B cell (primary cell): ENCODE measurements at regions not wholly inside any gene's neighbourhood (a gene's known extent, or its start where the extent isn't known, plus 50 kb on each side); places are given as distances from the start of the nearest gene placed in this dataset.

Source experiments
- ATAC-seq: fragments of 200-7000 bp; cut with Tn5 transposase; one replicate; pipeline ENCODE4 v1.10.0; 2021; ENCODE audit warnings: low read depth, mild to moderate bottlenecking, moderate number of reproducible peaks, moderate library complexity
- CTCF ChIA-PET: fragments of 350-600 bp; sonication (Branson Sonifier 250); formaldehyde crosslinking; loops from one replicate; lab custom pipeline; 2021; ENCODE audit warnings: antibody characterized with exemption, inconsistent platforms; lab: Charles Lee
- POLR2A ChIA-PET: fragments of 350-600 bp; sonication (Branson Sonifier 250); formaldehyde crosslinking; loops from one replicate; lab custom pipeline; 2021; ENCODE audit warnings: antibody characterized with exemption; lab: Charles Lee
- DNase-seq: peaks from one replicate; pipeline ENCODE4 v3.0.0; 2013
- H2AFZ ChIP-seq: 2 replicates; pipeline ENCODE4 v1.6.1; 2012; ENCODE audit warnings: mild to moderate bottlenecking, low read depth, low read length; ENCODE audit not compliant: insufficient read depth, poor library complexity, severe bottlenecking
- H3K27ac ChIP-seq, 2 donors: 1 replicate in 1 of 2; 2 replicates in 1 of 2; pipeline ENCODE4 v1.5.1; 2012 to 2013; ENCODE audit warnings: low read length in 2 of 2, mild to moderate bottlenecking in 2 of 2, moderate library complexity in 1 of 2
- H3K27me3 ChIP-seq, 4 experiments: fragments of 200-600 bp in 1 of 4; sonication (generic) in 1 of 4; replicated peaks in 1 of 4; 1 replicate in 2 of 4; 2 replicates in 2 of 4; pipeline versions ENCODE4 v1.6.1 to v1.7.0; 2013 to 2016; ENCODE audit warnings: low read length in 3 of 4, mild to moderate bottlenecking in 2 of 4, mixed read lengths in 1 of 4, moderate library complexity in 1 of 4; ENCODE audit not compliant: insufficient read depth in 4 of 4, control insufficient read depth in 3 of 4; ENCODE audit errors: control extremely low read depth in 1 of 4
- H3K36me3 ChIP-seq, 2 experiments: replicated peaks in 1 of 2; 1 replicate in 1 of 2; 2 replicates in 1 of 2; pipeline versions ENCODE4 v1.6.1 to v1.7.1; 2013; ENCODE audit warnings: low read length in 1 of 2; ENCODE audit not compliant: insufficient read depth in 2 of 2, control insufficient read depth in 1 of 2; ENCODE audit errors: control extremely low read depth in 1 of 2, extremely low read depth in 1 of 2
- H3K4me1 ChIP-seq, 2 donors: fragments of 200-600 bp in 1 of 2; sonication (generic) in 1 of 2; 1 replicate in 1 of 2; 2 replicates in 1 of 2; pipeline versions ENCODE4 v1.5.1 to v1.6.1; 2013 to 2017; ENCODE audit warnings: low read length in 2 of 2; ENCODE audit not compliant: control insufficient read depth in 2 of 2, insufficient read depth in 2 of 2
- H3K4me2 ChIP-seq: replicated peaks from 2 replicates; pipeline ENCODE3; 2012; ENCODE audit warnings: mild to moderate bottlenecking, low read depth, low read length; ENCODE audit not compliant: poor library complexity, severe bottlenecking
- H3K4me3 ChIP-seq, 5 experiments: fragments of 200-600 bp in 1 of 5; sonication (generic) in 1 of 5; 1 replicate in 3 of 5; 2 replicates in 2 of 5; pipeline versions ENCODE4 v1.5.1 to v1.7.0; 2011 to 2016; ENCODE audit warnings: low read length in 4 of 5, mild to moderate bottlenecking in 4 of 5, low read depth in 2 of 5, control low read depth in 1 of 5, moderate library complexity in 1 of 5; ENCODE audit not compliant: insufficient read depth in 1 of 5; ENCODE audit errors: control extremely low read depth in 1 of 5, extremely low read depth in 1 of 5
- H3K79me2 ChIP-seq: fragments of 200-600 bp; sonication (generic); one replicate; pipeline ENCODE4 v1.6.0; 2016; ENCODE audit warnings: low read length; ENCODE audit not compliant: control insufficient read depth, insufficient read depth
- H3K9ac ChIP-seq: fragments of 200-600 bp; sonication (generic); 2 replicates; pipeline ENCODE4 v1.6.1; 2017; ENCODE audit warnings: mild to moderate bottlenecking, low read length, moderate library complexity
- H3K9me3 ChIP-seq, 3 donors: one replicate each; pipeline versions ENCODE4 v1.6.1 to v1.7.1; 2013; ENCODE audit warnings: low read length in 2 of 3; ENCODE audit not compliant: control insufficient read depth in 2 of 3, insufficient read depth in 1 of 3; ENCODE audit errors: control extremely low read depth in 1 of 3
- H4K20me1 ChIP-seq: 2 replicates; pipeline ENCODE4 v1.6.0; 2012; ENCODE audit warnings: mild to moderate bottlenecking, low read length; ENCODE audit not compliant: insufficient read depth, control insufficient read depth, poor library complexity, severe bottlenecking
- H3K27ac Mint-ChIP-seq: one replicate; pipeline ENCODE4 v1.8.0; 2021; ENCODE audit warnings: mixed read lengths
- H3K27me3 Mint-ChIP-seq: one replicate; pipeline ENCODE4 v1.8.0; 2021; ENCODE audit warnings: mixed read lengths
- H3K4me1 Mint-ChIP-seq: one replicate; pipeline ENCODE4 v1.8.0; 2021; ENCODE audit warnings: mixed read lengths
- H3K4me3 Mint-ChIP-seq: one replicate; pipeline ENCODE4 v1.8.0; 2021; ENCODE audit warnings: mixed read lengths
- H3K9me3 Mint-ChIP-seq: one replicate; pipeline ENCODE4 v1.8.0; 2022; ENCODE audit warnings: mixed read lengths; ENCODE audit not compliant: insufficient read depth
- CTCF ChIP-seq: fragments of 200-600 bp; IDR thresholded peaks from one replicate; pipeline ENCODE4 v1.8.0; 2022; ENCODE audit warnings: antibody characterized with exemption, mild to moderate bottlenecking
- EZH2 ChIP-seq: IDR thresholded peaks from 2 replicates; pipeline ENCODE4 v1.6.1; 2012; ENCODE audit warnings: borderline replicate concordance, low read depth, mild to moderate bottlenecking, moderate library complexity, low read length; ENCODE audit not compliant: insufficient read depth, poor library complexity, severe bottlenecking
- WGBS: methylation state at CpG from one replicate; pipeline ENCODE4 v1.1.5; 2013; ENCODE audit warnings: missing lambda C conversion rate; ENCODE audit not compliant: insufficient coverage; 5-methylcytosine and 5-hydroxymethylcytosine counted together
- intact Hi-C: fragments of 100-400 bp; cut with micrococcal nuclease; formaldehyde crosslinking; loops from one replicate; pipeline ENCODE4 v1.10.0; 2022

DNA sequence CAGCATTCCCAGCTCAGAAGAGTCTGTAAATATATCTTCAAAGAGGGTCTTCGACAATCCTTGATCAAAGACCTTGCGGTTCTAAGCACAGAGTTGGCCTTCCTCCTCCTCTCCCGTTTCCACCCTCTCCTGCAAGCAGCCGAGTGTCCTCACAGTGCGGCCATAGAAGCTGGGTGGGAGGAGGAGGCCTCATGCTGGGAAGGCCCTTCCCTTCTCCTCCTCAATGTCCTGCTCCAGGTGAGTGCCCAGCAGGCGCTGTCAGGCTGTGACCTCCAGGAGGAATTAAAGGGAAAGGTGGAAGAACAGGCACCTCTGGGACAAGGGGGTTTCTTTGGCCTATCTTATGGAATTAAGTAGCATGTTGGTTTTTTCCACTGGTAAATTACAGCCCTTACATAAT lies 674.2 kb upstream of the ARGLU1 start:
- ATAC-seq: no peak
- H3K9me3 ChIP-seq: peaks cover 0 to 5% (median 0%) of the 10 kb centered on the region in 3 donors
- DNase-seq: no peak
- no peak overlapping the region for H3K27ac ChIP-seq
- H3K36me3 ChIP-seq: no peaks in the 10 kb centered on the region
- H2AFZ ChIP-seq: no peak overlapping the region
- H4K20me1 ChIP-seq: no peaks in the 10 kb centered on the region
- no peaks in the 10 kb centered on the region for H3K4me1 Mint-ChIP-seq
- H3K9ac ChIP-seq: no peak overlapping the region
- intact Hi-C loops: no loop called here
- H3K27ac Mint-ChIP-seq: no peak overlapping the region
- H3K4me1 ChIP-seq: no peaks in the 10 kb centered on the region
- ChIA-PET POLR2A (no interaction called here), CTCF (no interaction called here)
- no peak overlapping the region for H3K4me2 ChIP-seq
- no peak for TF ChIP-seq CTCF
- no peak for TF ChIP-seq EZH2
- no CpG with 5 or more reads among the region's 6 CpGs for WGBS
- peaks cover 4% of the 10 kb centered on the region for H3K9me3 Mint-ChIP-seq
- H3K4me3 Mint-ChIP-seq: no peak overlapping the region
- H3K27me3 Mint-ChIP-seq: no peaks in the 10 kb centered on the region
- no peaks in the 10 kb centered on the region for H3K27me3 ChIP-seq
- H3K79me2 ChIP-seq: no peaks in the 10 kb centered on the region
- H3K4me3 ChIP-seq: no peak overlapping the region

GRCh38 chr13:107241381-107241780 lies 673.4 kb upstream of the ARGLU1 start:
- no peaks in the 10 kb centered on the region for H3K79me2 ChIP-seq
- H3K9ac ChIP-seq: no peak overlapping the region
- CTCF ChIA-PET: no interaction called here
- no peaks in the 10 kb centered on the region for H3K4me1 ChIP-seq
- Mint-ChIP-seq H3K4me1 (no peaks in the 10 kb centered on the region), H3K4me3 (no peak overlapping the region), H3K27me3 (no peaks in the 10 kb centered on the region), H3K27ac (no peak overlapping the region), H3K9me3 (peaks cover 4% of the 10 kb centered on the region)
- no peak overlapping the region for H3K4me2 ChIP-seq
- H3K4me3 ChIP-seq: no peak overlapping the region
- DNase-seq (no peak), ATAC-seq (no peak)
- H3K27me3 ChIP-seq: no peaks in the 10 kb centered on the region
- intact Hi-C loops: no loop called here
- WGBS: 90% methylated on average over 5 of the region's 7 CpGs
- H4K20me1 ChIP-seq: no peaks in the 10 kb centered on the region
- H3K9me3 ChIP-seq: peaks cover 0 to 5% (median 0%) of the 10 kb centered on the region in 3 donors
- H3K27ac ChIP-seq: no peak overlapping the region
- POLR2A ChIA-PET: no interaction called here
- H2AFZ ChIP-seq: no peak overlapping the region
- no peaks in the 10 kb centered on the region for H3K36me3 ChIP-seq
- TF ChIP-seq EZH2 (no peak), CTCF (no peak)
